ENCODE measurements at regions not wholly inside any gene's neighbourhood (a gene's known extent, or its start where the extent isn't known, plus 50 kb on each side); places are given as distances from the start of the nearest gene placed in this dataset.

- no peaks in the 10 kb centered on the region for H3K79me2 ChIP-seq (replicated peaks; ENCODE audit: insufficient read depth, low read length)
- H3K9ac ChIP-seq (ENCODE audit: low read length), result peak overlapping the region; percentile 7
- H3K27ac ChIP-seq (ENCODE audit: low read length), result peak overlapping the region; percentile 44
- H3K9me3 ChIP-seq (ENCODE audit: low read length), result no peaks in the 10 kb centered on the region
- H4K20me1 ChIP-seq (ENCODE audit: insufficient read depth), result no peaks in the 10 kb centered on the region
- H3K4me3 ChIP-seq (ENCODE audit: low read length), result no peak overlapping the region
- H3F3A ChIP-seq (ENCODE audit: insufficient read depth, low read length, poor library complexity, severe bottlenecking), result no peaks in the 10 kb centered on the region
- no peaks in the 10 kb centered on the region for H3K36me3 ChIP-seq (ENCODE audit: insufficient read depth, low read length)
- no peaks in the 10 kb centered on the region for H3K27me3 ChIP-seq (ENCODE audit: insufficient read depth, low read depth, low read length)
- peak; percentile 11 for TF ChIP-seq POLR2AphosphoS5 (IDR thresholded peaks at IDR 0.05)
- TF ChIP-seq TAF1 (IDR thresholded peaks at IDR 0.05; ENCODE audit: low read depth), result no peak
- peak; percentile 12 for TF ChIP-seq SMC3 (conservative IDR thresholded peaks at IDR 0.05; ENCODE audit: poor library complexity)
- no peak overlapping the region for H3K4me2 ChIP-seq (ENCODE audit: low read length)
- no peak overlapping the region for H2AFZ ChIP-seq (ENCODE audit: low read depth, low read length)
- H3K9me2 ChIP-seq (ENCODE audit: insufficient read depth, low read length), result no peaks in the 10 kb centered on the region
These were observed 90.9 kb upstream of the KLF7 start for GRCh38 chr2:207256476-207257207.

- no peaks in the 10 kb centered on the region for H3K9me2 ChIP-seq (ENCODE audit: insufficient read depth, low read length)
These were observed 91.8 kb upstream of the KLF7 start for GRCh38 chr2:207257251-207258250.

More at GRCh38 chr2:207257251-207258250, 91.8 kb upstream of the KLF7 start:
- H3K79me2 ChIP-seq (replicated peaks; ENCODE audit: insufficient read depth, low read length), result no peaks in the 10 kb centered on the region
- peak overlapping the region; percentile 7 for H3K9ac ChIP-seq (ENCODE audit: low read length)
- H3K27me3 ChIP-seq (ENCODE audit: insufficient read depth, low read depth, low read length), result no peaks in the 10 kb centered on the region
- no peak overlapping the region for H2AFZ ChIP-seq (ENCODE audit: low read depth, low read length)
- peak overlapping the region; percentile 44 for H3K27ac ChIP-seq (ENCODE audit: low read length)
- no peaks in the 10 kb centered on the region for H4K20me1 ChIP-seq (ENCODE audit: insufficient read depth)
- TF ChIP-seq EP300 (conservative IDR thresholded peaks at IDR 0.05; ENCODE audit: poor library complexity, severe bottlenecking) (no peak), EZH2 (IDR thresholded peaks at IDR 0.05; ENCODE audit: borderline replicate concordance, insufficient read depth, low read length, poor library complexity, severe bottlenecking) (no peak), RAD21 (conservative IDR thresholded peaks at IDR 0.05) (no peak), MXI1 (conservative IDR thresholded peaks at IDR 0.05; ENCODE audit: poor library complexity, severe bottlenecking) (no peak), SMC3 (conservative IDR thresholded peaks at IDR 0.05; ENCODE audit: poor library complexity) (no peak), REST (IDR thresholded peaks at IDR 0.05; ENCODE audit: borderline replicate concordance) (no peak), CTCF (IDR thresholded peaks at IDR 0.05; ENCODE audit: poor library complexity, severe bottlenecking) (no peak), POLR2AphosphoS5 (IDR thresholded peaks at IDR 0.05) (no peak), TAF1 (IDR thresholded peaks at IDR 0.05; ENCODE audit: low read depth) (no peak)
- no peaks in the 10 kb centered on the region for H3F3A ChIP-seq (ENCODE audit: insufficient read depth, low read length, poor library complexity, severe bottlenecking)
- no peaks in the 10 kb centered on the region for H3K9me3 ChIP-seq (ENCODE audit: low read length)
- H3K4me2 ChIP-seq (ENCODE audit: low read length), result no peak overlapping the region
- H3K36me3 ChIP-seq (ENCODE audit: insufficient read depth, low read length), result no peaks in the 10 kb centered on the region
- no peak overlapping the region for H3K4me3 ChIP-seq (ENCODE audit: low read length)
